OCI-LY1 (cell line): ENCODE measurements at regions not wholly inside any gene's neighbourhood (a gene's known extent, or its start where the extent isn't known, plus 50 kb on each side); places are given as distances from the start of the nearest gene placed in this dataset.

Source experiments
- H2AFZ ChIP-seq: fragments of 200-600 bp; sonication (generic), shearing (Covaris generic); 2 replicates; pipeline ENCODE4 v1.6.0; 2014; ENCODE audit warnings: antibody characterized with exemption, mild to moderate bottlenecking, low read length
- H3F3A ChIP-seq: fragments of 200-600 bp; sonication (generic), shearing (Covaris generic); 2 replicates; pipeline ENCODE4 v1.6.0; 2014; ENCODE audit warnings: mild to moderate bottlenecking, antibody characterized with exemption, low read length, moderate library complexity; ENCODE audit not compliant: insufficient read depth
- H3K27ac ChIP-seq: fragments of 200-600 bp; sonication (generic); 2 replicates; pipeline ENCODE4 v1.5.1; 2014; ENCODE audit warnings: low read length, mixed run types, mild to moderate bottlenecking, low read depth; ENCODE audit not compliant: poor library complexity, severe bottlenecking
- H3K27me3 ChIP-seq: fragments of 200-600 bp; sonication (generic); 2 replicates; pipeline ENCODE4 v1.6.0; 2014; ENCODE audit warnings: antibody characterized with exemption, mild to moderate bottlenecking, low read length, moderate library complexity; ENCODE audit not compliant: insufficient read depth
- H3K36me3 ChIP-seq: fragments of 200-600 bp; sonication (generic); 2 replicates; pipeline ENCODE4 v1.6.1; 2014; ENCODE audit warnings: mild to moderate bottlenecking, antibody characterized with exemption, low read length, moderate library complexity, mixed read lengths; ENCODE audit not compliant: insufficient read depth
- H3K4me1 ChIP-seq: fragments of 200-600 bp; sonication (generic); 2 replicates; pipeline ENCODE4 v1.5.1; 2014; ENCODE audit warnings: mild to moderate bottlenecking, low read length, moderate library complexity; ENCODE audit not compliant: insufficient read depth, severe bottlenecking
- H3K4me2 ChIP-seq: fragments of 200-600 bp; sonication (generic), shearing (Covaris generic); 2 replicates; pipeline ENCODE4 v1.6.1; 2014; ENCODE audit warnings: low read length
- H3K4me3 ChIP-seq: fragments of 200-600 bp; sonication (generic); 2 replicates; pipeline ENCODE4 v1.5.1; 2014; ENCODE audit warnings: low read length, low read depth, mild to moderate bottlenecking, mixed read lengths; ENCODE audit not compliant: poor library complexity, severe bottlenecking
- H3K79me2 ChIP-seq: fragments of 200-600 bp; shearing (Covaris generic); 2 replicates; pipeline ENCODE4 v1.6.1; 2016; ENCODE audit warnings: mixed run types, low read length, mixed read lengths; ENCODE audit not compliant: insufficient read depth
- H3K9ac ChIP-seq: fragments of 200-600 bp; sonication (generic), shearing (Covaris generic); 2 replicates; pipeline ENCODE4 v1.6.1; 2014; ENCODE audit warnings: mild to moderate bottlenecking, low read length, mixed read lengths
- H3K9me2 ChIP-seq: fragments of 200-600 bp; sonication (generic), shearing (Covaris generic); 2 replicates; pipeline ENCODE4 v1.6.1; 2014; ENCODE audit warnings: low read depth, mild to moderate bottlenecking, low read length, mixed read lengths
- H3K9me3 ChIP-seq: fragments of 200-600 bp; shearing (Covaris generic); 2 replicates; pipeline ENCODE4 v1.6.1; 2014; ENCODE audit warnings: low read length, mixed read lengths
- H4K20me1 ChIP-seq: fragments of 200-600 bp; sonication (generic), shearing (Covaris generic); 2 replicates; pipeline ENCODE4 v1.6.0; 2016; ENCODE audit warnings: mild to moderate bottlenecking, low read length; ENCODE audit not compliant: insufficient read depth
- EZH2 ChIP-seq: fragments of 200-600 bp; sonication (generic), shearing (Covaris generic); IDR thresholded peaks from 2 replicates; pipeline ENCODE4 v1.8.0; 2017; ENCODE audit warnings: borderline replicate concordance, mixed run types, mild to moderate bottlenecking, antibody characterized with exemption, low read length, moderate library complexity, mixed read lengths
- TF ChIP-seq, protein P1 (sequence below): fragments of 200-600 bp; sonication (generic), shearing (Covaris generic); IDR thresholded peaks from 2 replicates; pipeline ENCODE4 v1.5.1; 2017; ENCODE audit warnings: mild to moderate bottlenecking, antibody characterized with exemption, low read length, moderate library complexity, mixed read lengths

DNA sequence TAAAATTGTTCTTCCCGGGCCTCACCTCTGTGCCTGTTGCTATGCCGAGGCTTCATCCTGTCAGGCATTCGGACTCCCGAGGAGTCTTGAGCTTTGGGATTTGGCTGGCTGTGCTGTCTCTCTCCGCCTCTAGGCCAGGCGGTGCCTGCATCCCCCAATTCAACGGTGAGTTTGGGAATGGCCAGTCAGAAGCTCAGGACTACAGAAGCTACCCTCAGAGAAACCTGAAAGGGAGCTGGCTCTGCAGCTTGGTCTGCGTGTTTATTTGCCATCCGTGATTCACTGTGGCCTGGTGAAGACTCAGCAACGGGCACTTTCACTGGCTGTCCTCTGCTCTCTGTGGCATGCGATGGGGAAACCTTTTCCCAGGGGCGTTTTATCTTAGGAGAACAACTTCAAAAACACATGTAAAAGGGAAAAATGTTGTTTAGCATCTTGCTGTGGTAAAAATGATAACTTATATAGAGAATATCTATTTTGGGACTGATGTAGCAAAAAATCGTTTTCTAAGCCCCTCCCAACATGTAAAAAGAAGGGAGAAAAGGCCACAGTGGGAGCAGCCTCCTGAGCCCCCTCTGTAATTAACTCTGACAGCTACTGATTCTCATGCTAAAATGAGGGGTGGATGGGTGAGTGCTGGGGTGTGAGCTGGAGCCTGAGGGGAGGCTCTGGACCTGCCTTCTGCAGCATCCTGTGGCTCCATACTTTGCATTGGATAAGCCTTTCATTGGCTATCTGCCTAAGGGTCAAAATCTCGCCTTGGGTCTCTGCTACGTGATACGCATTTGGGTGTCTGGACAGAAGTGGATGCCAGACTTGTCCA, 103.4 kb upstream of the KLHL25 start:
- Histone ChIP-seq H3F3A (no peaks in the 10 kb centered on the region), H2AFZ (no peak overlapping the region), H3K36me3 (no peaks in the 10 kb centered on the region), H3K4me1 (peaks cover 16% of the 10 kb centered on the region), H3K9me3 (no peaks in the 10 kb centered on the region), H3K4me3 (no peak overlapping the region), H3K4me2 (no peak overlapping the region), H3K9ac (no peak overlapping the region), H3K27me3 (no peaks in the 10 kb centered on the region), H4K20me1 (no peaks in the 10 kb centered on the region), H3K79me2 (no peaks in the 10 kb centered on the region), H3K27ac (no peak overlapping the region), H3K9me2 (no peaks in the 10 kb centered on the region)
- TF ChIP-seq, protein P1, sequence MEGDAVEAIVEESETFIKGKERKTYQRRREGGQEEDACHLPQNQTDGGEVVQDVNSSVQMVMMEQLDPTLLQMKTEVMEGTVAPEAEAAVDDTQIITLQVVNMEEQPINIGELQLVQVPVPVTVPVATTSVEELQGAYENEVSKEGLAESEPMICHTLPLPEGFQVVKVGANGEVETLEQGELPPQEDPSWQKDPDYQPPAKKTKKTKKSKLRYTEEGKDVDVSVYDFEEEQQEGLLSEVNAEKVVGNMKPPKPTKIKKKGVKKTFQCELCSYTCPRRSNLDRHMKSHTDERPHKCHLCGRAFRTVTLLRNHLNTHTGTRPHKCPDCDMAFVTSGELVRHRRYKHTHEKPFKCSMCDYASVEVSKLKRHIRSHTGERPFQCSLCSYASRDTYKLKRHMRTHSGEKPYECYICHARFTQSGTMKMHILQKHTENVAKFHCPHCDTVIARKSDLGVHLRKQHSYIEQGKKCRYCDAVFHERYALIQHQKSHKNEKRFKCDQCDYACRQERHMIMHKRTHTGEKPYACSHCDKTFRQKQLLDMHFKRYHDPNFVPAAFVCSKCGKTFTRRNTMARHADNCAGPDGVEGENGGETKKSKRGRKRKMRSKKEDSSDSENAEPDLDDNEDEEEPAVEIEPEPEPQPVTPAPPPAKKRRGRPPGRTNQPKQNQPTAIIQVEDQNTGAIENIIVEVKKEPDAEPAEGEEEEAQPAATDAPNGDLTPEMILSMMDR = no peak
- no peak for TF ChIP-seq EZH2

DNA sequence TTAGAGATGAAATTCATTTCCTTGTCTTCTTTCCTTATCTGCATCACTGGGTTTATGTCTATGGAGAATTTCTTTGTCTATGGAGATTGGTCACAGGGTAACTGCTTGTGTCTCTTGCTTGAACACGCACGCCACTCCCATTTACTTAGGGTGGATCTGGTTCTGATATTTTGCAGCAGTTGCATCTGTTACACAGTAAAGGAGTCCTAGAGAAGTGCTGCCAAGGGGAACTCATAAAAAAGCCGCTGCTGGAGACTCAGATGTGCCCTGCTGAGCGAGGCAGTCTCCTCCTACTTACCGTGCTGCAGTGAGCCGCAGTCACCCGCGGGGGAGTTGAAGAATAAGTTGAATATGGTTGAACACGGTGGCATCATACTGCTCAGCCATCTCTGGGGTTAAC, 105.2 kb upstream of the KLHL25 start:
- no peaks in the 10 kb centered on the region for H3F3A ChIP-seq
- TF ChIP-seq, protein P1 = no peak
- TF ChIP-seq EZH2 = no peak
- no peaks in the 10 kb centered on the region for H3K79me2 ChIP-seq
- H3K9me2 ChIP-seq = no peaks in the 10 kb centered on the region
- H4K20me1 ChIP-seq = no peaks in the 10 kb centered on the region
- H3K27me3 ChIP-seq = no peaks in the 10 kb centered on the region
- no peaks in the 10 kb centered on the region for H3K36me3 ChIP-seq
- no peak overlapping the region for H2AFZ ChIP-seq
- H3K4me1 ChIP-seq = peaks cover 16% of the 10 kb centered on the region
- no peak overlapping the region for H3K4me3 ChIP-seq
- no peak overlapping the region for H3K27ac ChIP-seq
- H3K9me3 ChIP-seq = no peaks in the 10 kb centered on the region
- H3K9ac ChIP-seq = no peak overlapping the region
- no peak overlapping the region for H3K4me2 ChIP-seq

DNA sequence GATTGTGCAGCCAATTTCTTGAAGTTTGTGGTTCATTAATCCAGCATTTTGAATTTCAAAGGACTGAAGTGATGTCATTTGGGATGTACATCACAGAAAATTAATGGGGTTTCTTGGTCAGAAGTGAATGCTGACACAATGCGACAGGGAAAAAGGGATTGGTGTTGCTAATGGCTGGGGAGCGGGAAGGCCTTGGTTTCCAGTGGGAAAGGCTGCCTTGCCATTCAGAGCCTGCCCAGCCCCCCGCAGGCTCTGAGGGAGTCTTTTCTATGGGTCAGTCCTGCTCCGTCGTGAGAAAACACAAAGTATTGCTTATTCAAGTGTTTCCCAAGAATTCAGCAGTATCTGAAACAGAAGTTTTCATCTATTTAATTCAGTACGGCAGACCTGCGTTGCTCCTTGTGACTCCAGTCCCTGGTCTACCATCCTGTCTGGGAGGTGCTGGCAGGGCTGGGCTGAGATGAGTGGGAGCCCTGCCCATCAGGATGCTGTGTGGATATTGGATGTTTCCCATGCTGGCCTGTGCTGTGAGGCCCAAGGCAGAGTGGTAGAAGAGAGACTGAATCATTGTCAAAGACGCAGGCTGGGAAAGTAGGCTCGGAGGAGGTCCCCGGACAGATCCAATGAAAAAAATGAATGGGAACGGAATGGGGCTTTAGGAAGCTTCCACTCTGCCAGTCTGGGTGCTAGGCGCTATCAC, 111.2 kb upstream of the KLHL25 start:
- no peaks in the 10 kb centered on the region for H3K79me2 ChIP-seq
- no peak overlapping the region for H3K4me3 ChIP-seq
- no peak overlapping the region for H3K4me2 ChIP-seq
- H3K9me3 ChIP-seq = no peaks in the 10 kb centered on the region
- H3K4me1 ChIP-seq = peaks cover 41% of the 10 kb centered on the region
- no peaks in the 10 kb centered on the region for H3K36me3 ChIP-seq
- H3K9ac ChIP-seq = no peak overlapping the region
- no peaks in the 10 kb centered on the region for H4K20me1 ChIP-seq
- H3K27ac ChIP-seq = no peak overlapping the region
- no peak for TF ChIP-seq EZH2
- TF ChIP-seq, protein P1 = no peak
- H3F3A ChIP-seq = no peaks in the 10 kb centered on the region
- H3K9me2 ChIP-seq = no peaks in the 10 kb centered on the region
- H2AFZ ChIP-seq = peak overlapping the region; percentile 96; the same call in 1 of the 2 replicates
- H3K27me3 ChIP-seq = no peaks in the 10 kb centered on the region
